ENCODE measurements at regions not wholly inside any gene's neighbourhood (a gene's known extent, or its start where the extent isn't known, plus 50 kb on each side); places are given as distances from the start of the nearest gene placed in this dataset.
"Not testable (repeated sequence)": the region's sequence is repeated elsewhere in the genome, so short reads cannot be mapped to it uniquely, and the experiment has no call there.

DNA sequence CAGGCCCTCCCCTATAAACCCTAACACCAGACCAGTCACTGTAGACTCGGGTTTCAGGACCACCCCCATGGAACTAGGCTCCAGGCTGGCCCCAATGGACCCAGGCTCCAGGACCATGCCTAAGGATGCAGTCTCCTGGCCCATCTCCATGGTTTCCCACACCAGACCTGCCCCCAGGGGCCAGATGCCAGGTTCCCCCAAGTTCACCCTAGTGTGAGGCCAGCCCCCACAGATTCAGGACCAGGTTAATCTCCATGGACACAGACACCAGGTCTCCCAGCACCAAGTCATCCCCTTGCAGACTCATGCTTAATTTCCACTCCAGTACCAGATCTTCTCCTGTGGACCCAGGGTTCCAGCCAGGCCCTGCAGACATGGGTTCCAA, 103.8 kb upstream of the LANCL2 start:
- H3K27me3 Mint-ChIP-seq, result peaks cover 17% of the 10 kb centered on the region
- H3K4me3 Mint-ChIP-seq, result no peak overlapping the region
- no peaks in the 10 kb centered on the region for H3K4me1 Mint-ChIP-seq (ENCODE audit: low read depth)
- H3K27ac Mint-ChIP-seq, result no peak overlapping the region
- H3K9me3 Mint-ChIP-seq, result no peaks in the 10 kb centered on the region
- no peaks in the 10 kb centered on the region for H3K36me3 Mint-ChIP-seq (ENCODE audit: low read depth)
- intact Hi-C loops (cut with micrococcal nuclease), result no loop called here

DNA sequence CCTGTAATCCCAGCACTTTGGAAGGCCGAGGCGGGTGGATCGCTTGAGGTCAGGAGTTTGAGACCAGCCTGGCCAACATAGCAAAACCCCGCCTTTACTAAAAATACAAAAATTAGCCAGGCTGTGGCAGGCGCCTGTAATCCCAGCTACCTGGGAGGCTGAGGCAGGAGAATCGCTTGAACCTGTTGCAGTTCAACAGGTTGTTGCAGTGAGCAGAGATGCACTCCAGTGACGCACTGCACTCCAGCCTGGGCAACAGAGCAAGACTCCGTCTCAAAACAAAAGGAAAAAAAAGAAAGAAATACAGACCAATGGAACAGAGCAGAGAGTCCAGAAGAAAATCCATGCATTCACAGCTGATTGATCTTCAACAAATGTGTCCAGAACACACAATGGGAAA, 99.8 kb upstream of the LANCL2 start:
- H3K27me3 Mint-ChIP-seq; H3K9me3 Mint-ChIP-seq; H3K36me3 Mint-ChIP-seq (ENCODE audit: low read depth); H3K27ac Mint-ChIP-seq; intact Hi-C loops (cut with micrococcal nuclease); H3K4me3 Mint-ChIP-seq; H3K4me1 Mint-ChIP-seq (ENCODE audit: low read depth): not testable (repeated sequence)

DNA sequence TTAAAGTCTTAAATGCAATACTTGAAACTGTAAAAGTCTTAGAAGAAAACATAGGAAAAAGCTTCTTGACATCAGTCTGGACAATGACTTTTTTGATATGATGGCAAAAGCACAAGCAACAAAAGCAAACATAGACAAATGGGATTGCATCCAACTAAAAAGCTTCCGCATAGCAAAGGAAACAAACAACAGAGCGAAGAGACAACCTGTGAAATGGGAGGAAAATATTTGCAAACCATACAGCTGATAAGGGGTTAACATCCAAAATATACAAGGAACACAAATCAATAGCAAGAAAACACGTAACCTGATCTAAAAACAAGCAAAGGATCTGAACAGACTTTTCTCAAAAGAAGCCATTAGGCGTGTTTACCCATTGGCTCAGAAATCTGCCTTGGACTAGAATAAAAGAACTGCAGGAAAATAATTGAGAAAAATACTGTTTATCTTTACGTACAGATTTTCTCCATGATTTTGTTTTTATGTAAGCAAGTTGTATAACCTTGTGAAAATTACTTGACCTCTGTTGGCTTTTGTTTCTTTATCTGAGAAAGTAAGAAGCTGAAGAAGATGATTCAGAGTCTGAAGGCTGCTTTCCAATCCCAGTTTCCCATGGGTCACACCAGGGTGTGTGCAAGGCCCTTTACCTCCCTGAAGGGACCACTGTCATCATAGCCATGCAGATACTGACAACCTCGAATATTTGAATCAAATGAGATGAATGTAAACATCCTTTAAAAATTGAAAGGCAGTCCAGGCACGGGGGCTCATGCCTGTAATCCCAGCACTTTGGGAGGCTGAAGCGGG, 99.1 kb upstream of the LANCL2 start:
- Mint-ChIP-seq H3K4me3 (no peak overlapping the region), H3K4me1 (ENCODE audit: low read depth) (no peaks in the 10 kb centered on the region)

DNA sequence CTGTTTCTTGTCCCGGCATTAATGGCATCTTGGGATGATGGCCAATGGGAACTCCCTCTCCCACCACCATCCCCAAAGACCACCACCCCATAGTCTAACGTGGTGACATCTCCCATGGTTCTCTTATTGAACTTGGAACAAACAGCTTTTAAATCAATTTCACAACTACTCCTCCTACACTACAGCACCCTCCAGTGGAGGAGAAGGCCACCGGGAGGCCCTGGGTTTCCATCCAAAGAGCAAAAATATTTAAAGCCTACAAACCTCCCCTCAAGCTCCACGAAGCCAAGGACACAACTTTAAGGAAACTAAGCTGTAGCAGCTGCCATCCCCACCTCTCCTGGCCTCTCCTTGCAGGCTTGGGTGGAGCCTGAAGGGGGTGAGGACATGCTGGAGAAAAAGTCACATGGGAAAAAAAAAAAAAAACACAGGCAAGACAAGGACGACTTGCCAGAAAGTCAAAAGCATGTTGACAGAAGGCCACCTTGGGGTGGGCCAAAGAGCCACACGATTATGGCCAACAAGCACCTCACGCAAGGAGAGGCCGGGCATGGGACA, 94.0 kb upstream of the LANCL2 start:
- Mint-ChIP-seq H3K27me3 (no peaks in the 10 kb centered on the region), H3K36me3 (ENCODE audit: low read depth) (no peaks in the 10 kb centered on the region), H3K27ac (no peak overlapping the region), H3K9me3 (no peaks in the 10 kb centered on the region), H3K4me3 (no peak overlapping the region), H3K4me1 (ENCODE audit: low read depth) (no peaks in the 10 kb centered on the region)
- intact Hi-C loops (cut with micrococcal nuclease), result loop anchor here (10.0 kb wide), 1 partner anchor 324 kb away; no protein-coding TSS in a partner anchor

More for the DNA sequence above, 99.1 kb upstream of the LANCL2 start:
- intact Hi-C loops (cut with micrococcal nuclease), result no loop called here
- Mint-ChIP-seq H3K27ac (no peak overlapping the region), H3K9me3 (no peaks in the 10 kb centered on the region), H3K36me3 (ENCODE audit: low read depth) (no peaks in the 10 kb centered on the region), H3K27me3 (peaks cover 7% of the 10 kb centered on the region)

- no peak overlapping the region for H3K4me3 Mint-ChIP-seq
- no peaks in the 10 kb centered on the region for H3K9me3 Mint-ChIP-seq
- no peaks in the 10 kb centered on the region for H3K36me3 Mint-ChIP-seq (ENCODE audit: low read depth)
- H3K27me3 Mint-ChIP-seq, result no peaks in the 10 kb centered on the region
- intact Hi-C loops (cut with micrococcal nuclease), result loop anchor here (10.0 kb wide), 1 partner anchor 323 kb away; no protein-coding TSS in a partner anchor
- no peak overlapping the region for H3K27ac Mint-ChIP-seq
- H3K4me1 Mint-ChIP-seq (ENCODE audit: low read depth), result no peaks in the 10 kb centered on the region
Observed at GRCh38 chr7:55271661-55272060, 93.5 kb upstream of the LANCL2 start.

GRCh38 chr7:55272328-55272727, 92.8 kb upstream of the LANCL2 start:
- H3K4me1 Mint-ChIP-seq (ENCODE audit: low read depth), result no peaks in the 10 kb centered on the region
- intact Hi-C loops (cut with micrococcal nuclease), result loop anchor here (10.0 kb wide), 1 partner anchor 322 kb away; no protein-coding TSS in a partner anchor
- no peak overlapping the region for H3K4me3 Mint-ChIP-seq
- no peaks in the 10 kb centered on the region for H3K27me3 Mint-ChIP-seq
- H3K9me3 Mint-ChIP-seq, result no peaks in the 10 kb centered on the region
- no peak overlapping the region for H3K27ac Mint-ChIP-seq
- H3K36me3 Mint-ChIP-seq (ENCODE audit: low read depth), result no peaks in the 10 kb centered on the region

DNA sequence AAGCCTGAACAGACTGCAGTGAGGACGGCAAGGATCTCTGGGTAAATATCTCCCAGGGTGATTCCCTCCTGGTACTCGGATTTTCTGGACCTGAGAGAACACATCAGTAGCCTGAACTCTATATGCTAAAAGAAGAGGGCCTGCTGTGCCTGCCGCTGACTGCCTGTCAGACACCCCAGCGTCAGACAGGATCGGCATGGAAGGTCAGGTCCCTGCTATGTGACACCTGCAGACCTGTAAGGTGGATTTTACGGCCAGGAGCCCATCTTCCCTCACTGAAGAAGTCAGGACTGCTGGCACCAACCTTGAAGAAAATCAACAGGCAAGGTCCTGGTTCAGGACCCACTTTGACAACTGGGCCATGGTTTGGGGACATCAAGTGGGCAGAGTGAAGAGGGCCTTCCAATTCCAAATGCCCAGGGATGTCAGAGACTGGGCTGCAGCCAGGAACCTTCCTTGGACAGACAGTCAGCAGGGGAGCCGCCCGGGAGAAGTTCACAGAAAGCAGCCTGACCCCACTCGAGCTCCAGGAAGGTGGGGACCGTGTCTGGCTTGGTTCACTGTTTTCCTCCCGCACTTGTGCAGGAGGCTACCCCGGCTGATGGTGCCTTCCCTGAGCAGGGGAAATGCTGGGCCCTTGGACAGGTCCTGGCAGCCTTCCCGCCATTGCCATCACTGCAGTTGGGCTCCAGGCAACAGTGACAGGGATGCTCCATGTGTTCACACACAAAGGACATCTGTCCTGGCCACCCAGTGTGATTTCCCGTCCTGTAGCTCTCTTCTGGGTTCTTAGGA, 91.8 kb upstream of the LANCL2 start:
- intact Hi-C loops (cut with micrococcal nuclease), result loop anchor here (10.0 kb wide), 1 partner anchor 321 kb away; no protein-coding TSS in a partner anchor
- Mint-ChIP-seq H3K36me3 (ENCODE audit: low read depth) (no peaks in the 10 kb centered on the region), H3K27me3 (no peaks in the 10 kb centered on the region), H3K9me3 (no peaks in the 10 kb centered on the region), H3K4me3 (no peak overlapping the region), H3K27ac (no peak overlapping the region), H3K4me1 (ENCODE audit: low read depth) (no peaks in the 10 kb centered on the region)

DNA sequence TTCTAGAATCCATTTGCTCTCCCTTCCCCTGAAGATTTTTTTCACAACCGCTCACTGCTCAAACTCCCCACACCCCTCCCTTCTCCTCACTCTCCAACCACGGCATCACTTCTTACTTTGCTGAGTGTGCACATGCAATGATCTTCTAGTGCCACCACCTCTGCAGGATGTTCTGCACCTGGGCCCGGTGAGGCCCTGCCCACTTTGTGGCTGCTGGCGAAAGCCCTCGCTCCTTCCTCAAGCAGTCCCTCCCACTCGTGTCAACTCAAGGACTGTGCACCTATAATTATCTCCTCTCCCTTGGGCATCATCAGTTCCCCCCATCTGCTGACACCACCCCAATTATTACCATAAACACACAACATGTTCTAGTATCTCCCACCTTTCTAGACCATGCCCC, 91.0 kb upstream of the LANCL2 start:
- Mint-ChIP-seq H3K36me3 (ENCODE audit: low read depth) (no peaks in the 10 kb centered on the region), H3K27me3 (no peaks in the 10 kb centered on the region), H3K4me1 (ENCODE audit: low read depth) (no peaks in the 10 kb centered on the region), H3K9me3 (no peaks in the 10 kb centered on the region), H3K27ac (no peak overlapping the region), H3K4me3 (no peak overlapping the region)
- intact Hi-C loops (cut with micrococcal nuclease), result loop anchor here (10.0 kb wide), 1 partner anchor 321 kb away; no protein-coding TSS in a partner anchor

- intact Hi-C loops (cut with micrococcal nuclease), result loop anchor here (5.0 to 10.0 kb wide), 2 partner anchors 319 to 807 kb away; no protein-coding TSS in a partner anchor
- Mint-ChIP-seq H3K27me3 (no peaks in the 10 kb centered on the region), H3K9me3 (no peaks in the 10 kb centered on the region), H3K4me3 (no peak overlapping the region), H3K36me3 (ENCODE audit: low read depth) (no peaks in the 10 kb centered on the region), H3K4me1 (ENCODE audit: low read depth) (no peaks in the 10 kb centered on the region), H3K27ac (no peak overlapping the region)
Observed at GRCh38 chr7:55275291-55276200, 89.6 kb upstream of the LANCL2 start.

GRCh38 chr7:55276572-55277295, 88.4 kb upstream of the LANCL2 start:
- Mint-ChIP-seq H3K4me3 (no peak overlapping the region), H3K4me1 (ENCODE audit: low read depth) (no peaks in the 10 kb centered on the region), H3K27ac (no peak overlapping the region), H3K36me3 (ENCODE audit: low read depth) (no peaks in the 10 kb centered on the region), H3K9me3 (no peaks in the 10 kb centered on the region), H3K27me3 (no peaks in the 10 kb centered on the region)
- intact Hi-C loops (cut with micrococcal nuclease), result loop anchor here (5.0 to 10.0 kb wide), 2 partner anchors 318 to 806 kb away; no protein-coding TSS in a partner anchor

DNA sequence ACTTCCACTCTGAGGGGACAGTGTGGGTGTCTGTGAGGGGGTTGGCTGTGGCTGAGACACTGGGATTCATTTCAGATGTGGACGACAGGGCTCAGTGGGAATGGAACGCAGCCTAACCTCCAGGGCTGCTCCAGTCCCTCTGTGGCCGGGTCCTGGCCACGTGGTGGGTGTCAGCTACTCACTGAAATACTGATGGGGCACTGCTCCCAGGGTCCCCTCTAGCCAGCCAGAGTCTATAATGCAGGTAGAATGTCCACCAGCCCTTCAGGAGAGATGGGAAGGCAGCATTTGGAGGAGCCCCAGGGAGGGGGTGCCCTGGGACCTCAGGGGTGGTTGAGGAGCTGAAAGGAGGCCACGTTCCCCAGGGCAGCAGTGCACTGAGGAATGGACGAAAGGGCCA, 87.2 kb upstream of the LANCL2 start:
- Mint-ChIP-seq H3K36me3 (ENCODE audit: low read depth) (no peaks in the 10 kb centered on the region), H3K4me3 (no peak overlapping the region), H3K27ac (no peak overlapping the region), H3K4me1 (ENCODE audit: low read depth) (no peaks in the 10 kb centered on the region), H3K9me3 (no peaks in the 10 kb centered on the region), H3K27me3 (no peaks in the 10 kb centered on the region)
- intact Hi-C loops (cut with micrococcal nuclease), result loop anchor here (5.0 to 10.0 kb wide), 2 partner anchors 317 to 804 kb away; no protein-coding TSS in a partner anchor

DNA sequence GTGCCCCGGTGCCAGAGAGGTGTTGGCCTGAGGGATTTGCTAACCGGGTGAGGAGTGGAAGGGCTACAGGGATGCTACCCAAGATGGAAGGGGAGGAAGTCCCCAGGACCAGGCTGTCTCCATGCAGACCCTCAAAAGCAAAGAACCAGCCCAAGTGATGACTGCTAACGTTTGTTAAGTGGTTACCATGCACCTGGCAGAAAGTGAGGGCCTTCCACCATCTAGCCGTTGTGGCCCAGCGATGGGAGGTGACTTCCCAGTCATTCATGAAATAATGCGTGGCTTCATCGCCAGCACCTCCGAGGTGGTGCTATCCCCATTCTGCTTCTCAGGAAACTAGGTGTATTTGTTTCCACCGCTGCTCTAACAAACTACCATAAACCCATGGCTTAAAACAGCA, 86.8 kb upstream of the LANCL2 start:
- no peaks in the 10 kb centered on the region for H3K27me3 Mint-ChIP-seq
- H3K36me3 Mint-ChIP-seq (ENCODE audit: low read depth), result no peaks in the 10 kb centered on the region
- no peak overlapping the region for H3K27ac Mint-ChIP-seq
- intact Hi-C loops (cut with micrococcal nuclease), result loop anchor here (5.0 to 10.0 kb wide), 2 partner anchors 316 to 804 kb away; no protein-coding TSS in a partner anchor
- H3K9me3 Mint-ChIP-seq, result no peaks in the 10 kb centered on the region
- H3K4me3 Mint-ChIP-seq, result no peak overlapping the region
- no peaks in the 10 kb centered on the region for H3K4me1 Mint-ChIP-seq (ENCODE audit: low read depth)
